Natural killer cell treated with Interleukin-12 subunit alpha and Interleukin-12 subunit beta and Interleukin-15 and Interleukin-18, amount 100 ng/mL, for 72 hours (primary cell): ENCODE measurements at regions not wholly inside any gene's neighbourhood (a gene's known extent, or its start where the extent isn't known, plus 50 kb on each side); places are given as distances from the start of the nearest gene placed in this dataset.

Source experiments
- ATAC-seq, 2 donors: fragments of 150-1000 bp; cut with Tn5 transposase in 1 of 2; sonication (Bioruptor Pico), chemical (Tn5 transposase) in 1 of 2; 2 replicates each; pipeline ENCODE4 v1.10.0; 2021
- DNase-seq: peaks from one replicate; pipeline ENCODE4 v3.0.0; 2022; ENCODE audit warnings: low spot score
- H3K27ac Mint-ChIP-seq, 2 donors: 1 replicate in 1 of 2; 2 replicates in 1 of 2; pipeline ENCODE4 v1.8.0; 2022; ENCODE audit warnings: mixed read lengths in 2 of 2, mild to moderate bottlenecking in 1 of 2, moderate library complexity in 1 of 2
- H3K27me3 Mint-ChIP-seq, 2 donors: 1 replicate in 1 of 2; 2 replicates in 1 of 2; pipeline ENCODE4 v1.8.0; 2022; ENCODE audit warnings: mixed read lengths in 2 of 2
- H3K36me3 Mint-ChIP-seq: one replicate; pipeline ENCODE4 v1.8.0; 2022; ENCODE audit warnings: mixed read lengths
- H3K4me1 Mint-ChIP-seq, 2 donors: 1 replicate in 1 of 2; 2 replicates in 1 of 2; pipeline ENCODE4 v1.8.0; 2022; ENCODE audit warnings: low read depth in 2 of 2, mixed read lengths in 2 of 2, mild to moderate bottlenecking in 1 of 2
- H3K4me3 Mint-ChIP-seq: one replicate; pipeline ENCODE4 v1.8.0; 2022; ENCODE audit warnings: mixed read lengths
- H3K9me3 Mint-ChIP-seq: 2 replicates; pipeline ENCODE4 v1.8.0; 2022; ENCODE audit warnings: mixed read lengths

- H3K36me3 Mint-ChIP-seq, result no peaks in the 10 kb centered on the region
- H3K27me3 Mint-ChIP-seq, result no peaks in the 10 kb centered on the region
- H3K9me3 Mint-ChIP-seq, result no peaks in the 10 kb centered on the region
- no peak overlapping the region for H3K27ac Mint-ChIP-seq
- no peak overlapping the region for H3K4me3 Mint-ChIP-seq
- DNase-seq (no peak), ATAC-seq (no peak)
- H3K4me1 Mint-ChIP-seq, result peaks cover 0 to 7% of the 10 kb centered on the region in 2 donors
Measured at GRCh38 chr7:47684728-47685127, 102.8 kb upstream of the TNS3 start.

DNA sequence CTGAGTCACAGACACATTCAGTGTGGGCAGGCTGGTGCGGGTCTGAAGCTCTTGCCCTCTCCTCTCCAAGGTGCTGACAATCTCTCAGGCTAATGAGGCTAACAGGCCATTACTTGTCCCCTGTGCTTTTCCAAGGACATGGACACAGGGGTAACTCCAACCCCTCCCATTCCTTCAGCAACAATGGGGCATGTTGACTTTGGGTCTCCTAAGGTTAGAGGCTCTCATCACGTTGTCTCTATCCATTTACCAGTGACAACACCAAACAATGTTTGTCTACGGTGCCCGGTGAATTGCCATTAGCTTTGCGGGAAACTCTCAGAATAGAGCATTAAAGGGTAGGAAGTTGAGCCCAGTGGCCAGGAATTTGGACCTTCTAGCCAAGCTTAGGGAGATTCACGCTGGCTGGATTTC lies 101.6 kb upstream of the TNS3 start:
- Mint-ChIP-seq H3K27ac (no peak overlapping the region), H3K9me3 (no peaks in the 10 kb centered on the region), H3K4me1 (peaks cover 0 to 3% of the 10 kb centered on the region in 2 donors), H3K4me3 (no peak overlapping the region), H3K27me3 (no peaks in the 10 kb centered on the region), H3K36me3 (no peaks in the 10 kb centered on the region)
- ATAC-seq (no peak), DNase-seq (no peak)

DNA sequence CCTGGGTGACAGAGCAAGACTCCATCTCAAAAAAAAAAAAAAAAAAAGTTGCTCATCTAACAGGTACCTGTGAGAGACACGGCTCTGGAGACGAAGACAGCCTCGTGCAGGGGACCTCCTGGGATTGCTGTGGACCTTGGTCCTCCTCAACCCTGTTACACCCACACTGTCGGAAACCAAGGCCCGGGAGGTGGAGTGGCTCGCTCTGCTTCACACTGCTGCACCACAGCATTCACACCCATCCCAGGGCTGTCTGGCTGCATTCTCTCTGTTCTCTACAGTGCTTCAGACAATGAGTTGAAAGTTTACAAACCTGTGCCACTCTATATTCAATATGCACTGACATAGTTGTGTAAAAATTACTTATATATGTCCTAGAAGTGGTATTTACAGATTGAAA lies 101.0 kb upstream of the TNS3 start:
- H3K27me3 Mint-ChIP-seq, result peaks cover 0 to under 1% of the 10 kb centered on the region in 2 donors
- H3K36me3 Mint-ChIP-seq, result no peaks in the 10 kb centered on the region
- H3K4me1 Mint-ChIP-seq, result peaks cover 0 to 3% of the 10 kb centered on the region in 2 donors
- H3K27ac Mint-ChIP-seq, result no peak overlapping the region
- ATAC-seq (peak in 1 of 2 donors; percentile 45), DNase-seq (no peak)
- no peak overlapping the region for H3K4me3 Mint-ChIP-seq
- no peaks in the 10 kb centered on the region for H3K9me3 Mint-ChIP-seq

GRCh38 chr7:47681249-47681810 lies 99.4 kb upstream of the TNS3 start:
- DNase-seq, result no peak
- no peak overlapping the region for H3K27ac Mint-ChIP-seq
- no peak overlapping the region for H3K4me3 Mint-ChIP-seq
- H3K27me3 Mint-ChIP-seq, result peaks cover 0 to 6% of the 10 kb centered on the region in 2 donors
- H3K9me3 Mint-ChIP-seq, result no peaks in the 10 kb centered on the region
- peaks cover 0 to 3% of the 10 kb centered on the region in 2 donors for H3K4me1 Mint-ChIP-seq
- ATAC-seq, result no peak
- no peaks in the 10 kb centered on the region for H3K36me3 Mint-ChIP-seq

- no peak for DNase-seq
- Mint-ChIP-seq H3K36me3 (no peaks in the 10 kb centered on the region), H3K4me3 (no peak overlapping the region), H3K27ac (no peak overlapping the region), H3K9me3 (no peaks in the 10 kb centered on the region), H3K4me1 (peaks cover 0 to 3% of the 10 kb centered on the region in 2 donors), H3K27me3 (peaks cover 0 to 6% of the 10 kb centered on the region in 2 donors)
- no peak for ATAC-seq
Measured at GRCh38 chr7:47678641-47679380, 96.9 kb upstream of the TNS3 start.

GRCh38 chr7:47677664-47678063 lies 95.8 kb upstream of the TNS3 start:
- peaks cover 0 to 3% of the 10 kb centered on the region in 2 donors for H3K4me1 Mint-ChIP-seq

DNA sequence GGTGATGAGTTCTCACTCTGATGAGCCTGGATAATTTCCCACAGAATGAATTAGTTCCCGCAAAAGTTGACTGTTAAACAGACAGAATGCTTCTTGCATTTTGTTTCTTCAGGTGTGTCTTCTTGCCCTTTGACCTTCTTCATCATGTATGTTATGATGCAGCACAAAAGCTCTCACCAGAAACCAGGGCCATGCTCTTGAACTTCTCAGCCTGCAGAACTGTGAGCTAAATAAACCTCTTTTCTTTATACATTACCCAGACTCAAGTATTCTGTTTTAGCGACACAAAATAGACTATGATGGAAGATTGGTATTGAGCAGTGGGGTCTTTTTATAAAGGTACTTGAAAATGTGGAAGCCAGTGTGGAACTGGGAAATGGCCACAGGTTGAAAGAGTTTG lies 95.2 kb upstream of the TNS3 start:
- H3K27me3 Mint-ChIP-seq, result peaks cover 0 to 6% of the 10 kb centered on the region in 2 donors
- no peaks in the 10 kb centered on the region for H3K36me3 Mint-ChIP-seq
- peaks cover 0 to 5% of the 10 kb centered on the region in 2 donors for H3K4me1 Mint-ChIP-seq
- H3K9me3 Mint-ChIP-seq, result no peaks in the 10 kb centered on the region
- H3K4me3 Mint-ChIP-seq, result no peak overlapping the region
- ATAC-seq (no peak), DNase-seq (no peak)
- H3K27ac Mint-ChIP-seq, result no peak overlapping the region

More at GRCh38 chr7:47677664-47678063, 95.8 kb upstream of the TNS3 start:
- DNase-seq (no peak), ATAC-seq (no peak)
- H3K9me3 Mint-ChIP-seq, result no peaks in the 10 kb centered on the region
- no peak overlapping the region for H3K27ac Mint-ChIP-seq
- H3K27me3 Mint-ChIP-seq, result peaks cover 0 to 6% of the 10 kb centered on the region in 2 donors
- no peak overlapping the region for H3K4me3 Mint-ChIP-seq
- no peaks in the 10 kb centered on the region for H3K36me3 Mint-ChIP-seq

DNA sequence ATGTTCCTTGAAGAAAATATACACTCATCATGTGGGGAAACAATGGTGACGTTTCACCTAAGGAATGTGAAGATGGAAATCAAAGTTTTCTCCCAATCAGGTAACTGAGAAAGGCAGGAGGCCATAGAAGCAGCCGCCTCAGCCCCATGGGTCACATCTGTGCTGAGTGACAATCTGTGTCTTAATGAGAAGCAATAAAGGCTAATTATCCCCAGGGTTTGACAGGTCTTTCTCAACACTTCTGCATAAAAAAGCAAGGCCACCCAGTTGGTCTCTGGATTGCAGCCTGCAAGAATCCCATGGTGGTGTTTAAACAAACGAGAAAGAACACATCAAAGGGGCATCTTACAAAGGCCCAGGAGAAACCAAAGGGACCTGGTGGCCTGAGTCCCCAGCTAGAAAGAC lies 91.1 kb upstream of the TNS3 start:
- Mint-ChIP-seq H3K27me3 (peaks cover 0 to 6% of the 10 kb centered on the region in 2 donors), H3K9me3 (no peaks in the 10 kb centered on the region), H3K4me1 (peaks cover 0 to 2% of the 10 kb centered on the region in 2 donors), H3K27ac (no peak overlapping the region), H3K4me3 (no peak overlapping the region), H3K36me3 (no peaks in the 10 kb centered on the region)
- ATAC-seq (no peak), DNase-seq (no peak)

GRCh38 chr7:47672271-47672791 lies 90.4 kb upstream of the TNS3 start:
- Mint-ChIP-seq H3K27ac (no peak overlapping the region), H3K4me3 (no peak overlapping the region), H3K36me3 (no peaks in the 10 kb centered on the region), H3K4me1 (peaks cover 0 to 2% of the 10 kb centered on the region in 2 donors), H3K9me3 (no peaks in the 10 kb centered on the region), H3K27me3 (no peaks in the 10 kb centered on the region)
- ATAC-seq, result no peak
- DNase-seq, result no peak

DNA sequence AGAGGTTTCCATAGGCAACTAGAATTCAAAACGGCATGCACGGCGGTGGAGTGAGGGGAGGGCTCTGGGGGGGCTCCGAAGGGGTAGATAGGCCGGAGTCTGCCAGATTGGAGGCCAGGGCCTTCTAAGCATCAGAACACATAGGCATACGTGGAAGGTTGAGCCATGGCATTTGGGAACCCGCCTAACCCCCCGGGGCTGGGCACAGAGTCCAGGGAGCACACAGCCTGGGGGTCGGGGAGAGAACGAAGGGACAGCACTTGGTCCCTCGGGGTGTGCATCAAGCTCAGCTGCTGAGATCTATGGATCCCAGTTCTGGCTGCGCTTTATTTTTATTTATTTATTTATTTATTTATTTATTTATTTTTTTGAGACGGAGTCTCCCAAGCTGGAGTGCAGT lies 89.4 kb upstream of the TNS3 start:
- no peak overlapping the region for H3K4me3 Mint-ChIP-seq
- H3K4me1 Mint-ChIP-seq, result peaks cover 0 to 2% of the 10 kb centered on the region in 2 donors
- H3K36me3 Mint-ChIP-seq, result no peaks in the 10 kb centered on the region
- ATAC-seq, result no peak
- H3K9me3 Mint-ChIP-seq, result no peaks in the 10 kb centered on the region
- no peaks in the 10 kb centered on the region for H3K27me3 Mint-ChIP-seq
- no peak overlapping the region for H3K27ac Mint-ChIP-seq
- DNase-seq, result no peak

- Mint-ChIP-seq H3K27me3 (no peaks in the 10 kb centered on the region), H3K27ac (no peak overlapping the region), H3K4me3 (no peak overlapping the region), H3K9me3 (no peaks in the 10 kb centered on the region), H3K4me1 (peaks cover 0 to 2% of the 10 kb centered on the region in 2 donors), H3K36me3 (no peaks in the 10 kb centered on the region)
- ATAC-seq (no peak), DNase-seq (no peak)
Measured at GRCh38 chr7:47670729-47671128, 88.8 kb upstream of the TNS3 start.

DNA sequence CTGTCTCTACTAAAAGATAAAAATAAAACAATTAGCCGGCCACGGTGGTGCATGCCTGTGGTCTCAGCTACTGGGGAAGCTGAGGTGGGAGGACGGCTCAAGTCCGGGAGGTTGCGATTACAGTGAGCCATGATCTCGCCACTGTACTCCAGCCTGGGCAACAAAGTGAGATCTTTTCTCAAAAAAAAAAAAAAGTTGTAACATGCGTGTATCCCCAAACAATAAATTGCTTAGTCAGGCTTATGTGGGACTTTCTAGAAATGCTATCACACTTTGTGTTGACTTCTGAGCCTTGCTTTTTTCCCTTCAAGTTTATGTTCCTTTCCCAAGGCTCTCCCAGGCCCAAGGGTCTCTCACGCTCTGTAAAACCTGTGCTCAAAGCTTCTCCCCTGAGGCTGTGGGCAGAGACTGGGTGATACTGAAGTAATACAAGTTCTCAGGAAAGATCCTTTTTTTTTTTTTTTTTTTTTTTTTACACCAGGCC lies 88.0 kb upstream of the TNS3 start:
- no peak for DNase-seq
- H3K9me3 Mint-ChIP-seq, result no peaks in the 10 kb centered on the region
- ATAC-seq, result no peak
- H3K36me3 Mint-ChIP-seq, result no peaks in the 10 kb centered on the region
- H3K4me3 Mint-ChIP-seq, result no peak overlapping the region
- no peaks in the 10 kb centered on the region for H3K27me3 Mint-ChIP-seq
- no peak overlapping the region for H3K27ac Mint-ChIP-seq
- H3K4me1 Mint-ChIP-seq, result peaks cover 0 to 2% of the 10 kb centered on the region in 2 donors

DNA sequence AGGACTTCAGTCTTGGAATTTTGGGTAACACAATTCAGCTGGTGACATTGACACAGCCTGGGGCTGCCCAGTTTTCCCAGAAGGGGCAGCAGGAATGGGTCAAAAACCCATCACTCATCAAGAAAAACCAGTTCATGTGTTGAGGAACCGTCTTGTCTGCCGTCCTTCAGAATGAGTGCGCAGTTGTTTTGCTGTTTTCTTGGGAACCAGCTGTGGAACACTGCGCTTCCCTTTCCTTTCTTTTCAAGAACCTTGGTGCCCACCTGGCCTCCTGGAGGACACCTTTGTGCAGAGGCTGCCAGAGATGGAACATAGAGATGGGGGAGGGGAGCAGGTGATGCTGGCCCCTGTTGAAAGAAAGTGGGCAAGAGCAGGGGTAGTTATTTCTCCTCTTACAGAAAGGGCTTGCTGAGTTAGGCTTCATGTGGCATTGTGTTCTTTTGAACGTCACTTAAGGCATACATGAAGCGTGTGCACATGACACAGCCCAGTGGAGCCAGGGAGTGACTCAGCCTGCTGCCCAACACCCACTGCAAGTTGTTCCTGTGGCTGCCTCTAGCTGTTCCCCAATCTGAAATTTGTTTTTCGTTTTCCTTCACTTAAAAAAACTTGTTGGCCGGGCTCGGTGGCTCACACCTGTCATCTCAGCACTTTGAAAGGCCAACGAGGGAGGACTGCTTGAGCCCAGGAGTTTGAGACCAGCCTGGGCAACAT lies 87.4 kb upstream of the TNS3 start:
- Mint-ChIP-seq H3K4me1 (peaks cover 0 to 2% of the 10 kb centered on the region in 2 donors), H3K4me3 (no peak overlapping the region), H3K27ac (no peak overlapping the region), H3K9me3 (no peaks in the 10 kb centered on the region), H3K36me3 (no peaks in the 10 kb centered on the region), H3K27me3 (no peaks in the 10 kb centered on the region)
- ATAC-seq (peak; percentile 54 to 64), DNase-seq (no peak)
